ENCODE measurements at regions not wholly inside any gene's neighbourhood (a gene's known extent, or its start where the extent isn't known, plus 50 kb on each side); places are given as distances from the start of the nearest gene placed in this dataset.

DNA sequence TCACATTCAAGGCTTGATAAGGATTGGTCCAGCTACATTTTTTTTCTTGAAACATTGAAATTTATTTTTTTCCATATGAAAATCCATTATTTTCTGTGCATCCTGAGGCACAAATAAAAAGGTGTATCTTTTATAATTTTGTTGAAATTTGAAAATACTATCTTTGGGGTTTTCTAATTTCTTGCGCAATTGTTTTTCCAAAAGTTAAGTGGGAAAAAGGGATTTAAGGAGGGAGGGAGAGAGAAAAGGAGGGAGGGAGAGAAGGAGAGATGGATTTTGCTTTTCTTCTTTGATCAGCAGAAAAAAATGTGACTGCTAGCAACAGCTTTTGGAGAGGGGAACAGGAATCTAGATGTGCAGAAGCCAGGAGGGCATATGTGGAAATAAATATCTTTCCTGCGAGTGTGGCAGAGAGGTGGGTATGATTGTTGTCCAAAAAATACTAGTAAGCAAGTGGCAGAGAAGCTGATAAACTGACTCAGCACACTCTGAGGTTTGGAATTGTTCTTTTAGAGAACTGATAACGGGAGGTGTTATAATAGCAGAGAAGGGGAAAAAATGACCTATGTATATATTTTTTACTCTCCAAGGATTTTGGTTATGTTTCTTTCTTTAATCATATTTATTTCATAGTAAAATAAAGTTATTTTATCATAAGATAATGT, 61.2 kb upstream of the EDNRB start:
- TF ChIP-seq, protein P1, sequence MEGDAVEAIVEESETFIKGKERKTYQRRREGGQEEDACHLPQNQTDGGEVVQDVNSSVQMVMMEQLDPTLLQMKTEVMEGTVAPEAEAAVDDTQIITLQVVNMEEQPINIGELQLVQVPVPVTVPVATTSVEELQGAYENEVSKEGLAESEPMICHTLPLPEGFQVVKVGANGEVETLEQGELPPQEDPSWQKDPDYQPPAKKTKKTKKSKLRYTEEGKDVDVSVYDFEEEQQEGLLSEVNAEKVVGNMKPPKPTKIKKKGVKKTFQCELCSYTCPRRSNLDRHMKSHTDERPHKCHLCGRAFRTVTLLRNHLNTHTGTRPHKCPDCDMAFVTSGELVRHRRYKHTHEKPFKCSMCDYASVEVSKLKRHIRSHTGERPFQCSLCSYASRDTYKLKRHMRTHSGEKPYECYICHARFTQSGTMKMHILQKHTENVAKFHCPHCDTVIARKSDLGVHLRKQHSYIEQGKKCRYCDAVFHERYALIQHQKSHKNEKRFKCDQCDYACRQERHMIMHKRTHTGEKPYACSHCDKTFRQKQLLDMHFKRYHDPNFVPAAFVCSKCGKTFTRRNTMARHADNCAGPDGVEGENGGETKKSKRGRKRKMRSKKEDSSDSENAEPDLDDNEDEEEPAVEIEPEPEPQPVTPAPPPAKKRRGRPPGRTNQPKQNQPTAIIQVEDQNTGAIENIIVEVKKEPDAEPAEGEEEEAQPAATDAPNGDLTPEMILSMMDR (IDR thresholded peaks at IDR 0.05; ENCODE audit: borderline replicate concordance, insufficient read depth, low read depth, low read length) = no peak
- H3K4me3 ChIP-seq (ENCODE audit: low read depth, low read length) = no peak overlapping the region

DNA sequence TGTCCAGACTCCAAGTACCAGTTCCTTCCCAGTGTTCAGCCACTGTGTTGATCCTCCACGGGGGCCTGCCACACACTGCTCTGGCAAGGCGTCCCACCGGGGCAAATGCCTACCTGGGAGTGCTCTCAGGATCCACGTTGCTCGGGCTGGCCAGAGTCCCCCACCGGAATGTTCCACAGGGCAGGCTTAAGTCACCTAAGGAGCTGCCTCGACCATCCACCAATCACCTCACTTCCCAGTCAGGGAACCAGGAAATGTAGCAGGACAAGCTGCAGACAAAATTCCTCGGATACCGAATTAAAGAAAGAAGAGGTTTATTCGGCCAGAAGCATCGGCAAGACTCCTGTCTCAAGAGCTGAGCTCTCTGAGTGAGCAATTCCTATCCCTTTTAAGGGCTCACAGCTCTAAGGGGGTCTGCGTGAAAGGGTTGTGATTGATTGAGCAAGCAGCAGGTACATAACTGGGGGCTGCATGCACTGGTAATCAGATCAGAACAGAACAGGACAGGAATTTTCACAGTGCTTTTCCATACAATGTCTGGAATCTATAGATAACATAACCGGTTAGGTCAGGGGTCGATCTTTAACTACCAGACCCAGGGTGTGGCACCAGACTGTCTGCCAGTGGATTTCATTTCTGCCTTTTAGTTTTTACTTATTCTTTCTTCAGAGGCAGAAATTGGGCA, 56.9 kb upstream of the EDNRB start:
- H3K4me3 ChIP-seq (ENCODE audit: low read depth, low read length) = no peak overlapping the region
- TF ChIP-seq, protein P1 (IDR thresholded peaks at IDR 0.05; ENCODE audit: borderline replicate concordance, insufficient read depth, low read depth, low read length) = no peak

DNA sequence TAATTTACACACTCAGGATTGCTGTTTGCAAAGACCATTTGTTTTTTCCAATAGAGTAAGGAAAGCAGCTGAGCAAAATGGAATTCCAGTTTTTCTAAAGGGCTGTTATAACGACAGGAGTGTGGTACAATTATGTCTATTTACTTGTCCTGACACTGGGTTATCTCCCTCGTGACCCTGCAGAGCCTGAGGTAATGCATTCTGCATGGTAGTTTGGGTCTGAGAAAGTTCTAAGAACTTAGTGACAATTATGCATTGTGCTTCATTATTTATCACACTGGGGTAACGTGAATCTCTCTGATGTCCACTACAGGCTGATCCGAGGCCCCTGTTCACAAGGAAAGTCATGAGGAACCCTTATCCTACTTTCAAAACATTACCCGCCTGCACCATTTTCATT, 50.7 kb upstream of the EDNRB start:
- TF ChIP-seq, protein P1 (IDR thresholded peaks at IDR 0.05; ENCODE audit: borderline replicate concordance, insufficient read depth, low read depth, low read length) = no peak
- H3K4me3 ChIP-seq (ENCODE audit: low read depth, low read length) = no peak overlapping the region
